ENCODE measurements at regions not wholly inside any gene's neighbourhood (a gene's known extent, or its start where the extent isn't known, plus 50 kb on each side); places are given as distances from the start of the nearest gene placed in this dataset.

GRCh38 chr5:125325488-125326149 lies 579.2 kb upstream of the ZNF608 start:
- no peaks in the 10 kb centered on the region for H3K27me3 ChIP-seq (ENCODE audit: insufficient read depth, low read depth, severe bottlenecking)
- TF ChIP-seq CTCF (IDR thresholded peaks at IDR 0.05; ENCODE audit: low read depth, low read length) = no peak
- DNase-seq = no peak
- H3K27ac ChIP-seq = peak overlapping the region; percentile 46
- no peaks in the 10 kb centered on the region for H3K9me3 ChIP-seq (ENCODE audit: severe bottlenecking)
- no peaks in the 10 kb centered on the region for H3K36me3 ChIP-seq
- H3K4me3 ChIP-seq (ENCODE audit: low read depth, low read length) = no peak overlapping the region

- no peaks in the 10 kb centered on the region for H3K27me3 ChIP-seq (ENCODE audit: insufficient read depth, low read depth, severe bottlenecking)
- H3K27ac ChIP-seq = peak overlapping the region; percentile 46
- no peak for TF ChIP-seq CTCF (IDR thresholded peaks at IDR 0.05; ENCODE audit: low read depth, low read length)
- no peaks in the 10 kb centered on the region for H3K36me3 ChIP-seq
- DNase-seq = peak; percentile 27
- no peaks in the 10 kb centered on the region for H3K9me3 ChIP-seq (ENCODE audit: severe bottlenecking)
- no peak overlapping the region for H3K4me3 ChIP-seq (ENCODE audit: low read depth, low read length)
These were observed 579.7 kb upstream of the ZNF608 start for GRCh38 chr5:125326150-125326510.

- H3K9me3 ChIP-seq (ENCODE audit: severe bottlenecking) = no peaks in the 10 kb centered on the region
- no peak for TF ChIP-seq CTCF (IDR thresholded peaks at IDR 0.05; ENCODE audit: low read depth, low read length)
- no peak overlapping the region for H3K4me3 ChIP-seq (ENCODE audit: low read depth, low read length)
- H3K27ac ChIP-seq = no peak overlapping the region
- no peaks in the 10 kb centered on the region for H3K27me3 ChIP-seq (ENCODE audit: insufficient read depth, low read depth, severe bottlenecking)
- no peak for DNase-seq
- H3K36me3 ChIP-seq = no peaks in the 10 kb centered on the region
These were observed 581.2 kb upstream of the ZNF608 start for GRCh38 chr5:125327676-125328075.

GRCh38 chr5:125331987-125332598 lies 585.7 kb upstream of the ZNF608 start:
- Histone ChIP-seq H3K27ac (no peak overlapping the region), H3K9me3 (ENCODE audit: severe bottlenecking) (no peaks in the 10 kb centered on the region), H3K36me3 (no peaks in the 10 kb centered on the region), H3K4me3 (ENCODE audit: low read depth, low read length) (no peak overlapping the region), H3K27me3 (ENCODE audit: insufficient read depth, low read depth, severe bottlenecking) (no peaks in the 10 kb centered on the region)
- DNase-seq = no peak
- TF ChIP-seq CTCF (IDR thresholded peaks at IDR 0.05; ENCODE audit: low read depth, low read length) = no peak

- Histone ChIP-seq H3K27me3 (ENCODE audit: insufficient read depth, low read depth, severe bottlenecking) (no peaks in the 10 kb centered on the region), H3K36me3 (no peaks in the 10 kb centered on the region)
- no peak for TF ChIP-seq CTCF (IDR thresholded peaks at IDR 0.05; ENCODE audit: low read depth, low read length)
These were observed 587.0 kb upstream of the ZNF608 start for GRCh38 chr5:125333416-125333815.

GRCh38 chr5:125336401-125336800 lies 590.0 kb upstream of the ZNF608 start:
- Histone ChIP-seq H3K4me3 (ENCODE audit: low read depth, low read length) (no peak overlapping the region), H3K27me3 (ENCODE audit: insufficient read depth, low read depth, severe bottlenecking) (no peaks in the 10 kb centered on the region), H3K27ac (no peak overlapping the region), H3K36me3 (no peaks in the 10 kb centered on the region), H3K9me3 (ENCODE audit: severe bottlenecking) (no peaks in the 10 kb centered on the region)
- TF ChIP-seq CTCF (IDR thresholded peaks at IDR 0.05; ENCODE audit: low read depth, low read length) = no peak
- no peak for DNase-seq

More at GRCh38 chr5:125333416-125333815, 587.0 kb upstream of the ZNF608 start:
- no peak overlapping the region for H3K4me3 ChIP-seq (ENCODE audit: low read depth, low read length)
- no peaks in the 10 kb centered on the region for H3K9me3 ChIP-seq (ENCODE audit: severe bottlenecking)
- no peak for DNase-seq
- no peak overlapping the region for H3K27ac ChIP-seq

Measured in WERI-Rb-1 (cell line).